GM12878 (cell line): ENCODE measurements at regions not wholly inside any gene's neighbourhood (a gene's known extent, or its start where the extent isn't known, plus 50 kb on each side); places are given as distances from the start of the nearest gene placed in this dataset.

ENCODE experiments used
- ATAC-seq: fragments of 200-7000 bp; cut with Tn5 transposase; 3 replicates; pipeline ENCODE4 v1.9.1; 2020; ENCODE audit warnings: mild to moderate bottlenecking, moderate library complexity
- BruUV-seq: library from RNA; stranded (reverse); fragments of 400-500 nt; replicated peaks from 2 replicates; lab custom pipeline; 2021; lab: Mats Ljungman, UMichigan
- CTCF ChIA-PET: fragments of 300-600 bp; sonication (Branson Sonifier 250); formaldehyde crosslinking; extraction: SDS; loops from one replicate; lab custom pipeline; 2021; ENCODE audit warnings: inconsistent platforms; lab: Yijun Ruan, JAX
- POLR2A ChIA-PET: fragments of 350-600 bp; formaldehyde crosslinking; extraction: SDS; loops from one replicate; lab custom pipeline; 2021; ENCODE audit warnings: inconsistent platforms; lab: Charles Lee
- RAD21 ChIA-PET: fragments of 300-600 bp; sonication (Branson Sonifier 250); formaldehyde crosslinking; loops from one replicate; lab custom pipeline; 2023; ENCODE audit warnings: antibody characterized with exemption; ENCODE audit not compliant: unreplicated experiment; lab: Charles Lee
- SMC1A ChIA-PET: fragments of 300-600 bp; sonication (Branson Sonifier 250); formaldehyde crosslinking; loops from one replicate; lab custom pipeline; 2023; ENCODE audit not compliant: unreplicated experiment, uncharacterized antibody; lab: Charles Lee
- DNase-seq: peaks from one replicate; pipeline ENCODE4 v3.0.0-alpha.2; 2011; ENCODE audit warnings: low read depth, low spot score
- FAIRE-seq: peaks from 3 replicates; lab custom pipeline; 2011; peaks lifted over from hg19 to GRCh38; lab: Jason Lieb, UNC
- H2AFZ ChIP-seq: 2 replicates; pipeline ENCODE4 v1.6.0; 2011; ENCODE audit warnings: low read depth, low read length, control low read depth; ENCODE audit not compliant: control insufficient read depth
- H3K27ac ChIP-seq: 2 replicates; pipeline ENCODE4 v1.5.1; 2011; ENCODE audit warnings: control low read depth; ENCODE audit not compliant: control insufficient read depth, insufficient read depth
- H3K27me3 ChIP-seq, 2 experiments: replicated peaks in 1 of 2; 2 replicates each; pipeline versions ENCODE4 v1.6.0 to v1.6.1; 2011; ENCODE audit warnings: low read length in 1 of 2; ENCODE audit not compliant: control insufficient read depth in 2 of 2, insufficient read depth in 2 of 2
- H3K36me3 ChIP-seq, 2 experiments: 2 replicates each; pipeline ENCODE4 v1.5.1; 2011; ENCODE audit warnings: low read length in 1 of 2; ENCODE audit not compliant: control insufficient read depth in 2 of 2, insufficient read depth in 2 of 2
- H3K4me1 ChIP-seq: 2 replicates; pipeline ENCODE4 v1.6.1; 2011; ENCODE audit warnings: mild to moderate bottlenecking, low read length, moderate library complexity, mixed read lengths; ENCODE audit not compliant: control insufficient read depth, insufficient read depth
- H3K4me2 ChIP-seq: 2 replicates; pipeline ENCODE4 v1.6.0; 2011; ENCODE audit warnings: control low read depth; ENCODE audit not compliant: control insufficient read depth, insufficient read depth
- H3K4me3 ChIP-seq: fragments of 200-600 bp; sonication (generic); 2 replicates; pipeline ENCODE4 v1.5.1; 2016
- H3K79me2 ChIP-seq: 2 replicates; pipeline ENCODE4 v1.6.0; 2011; ENCODE audit warnings: low read length; ENCODE audit not compliant: control insufficient read depth, insufficient read depth
- H3K9ac ChIP-seq: 2 replicates; pipeline ENCODE4 v1.8.0; 2011; ENCODE audit warnings: low read length, control low read depth, mixed read lengths; ENCODE audit not compliant: control insufficient read depth, insufficient read depth
- H3K9me3 ChIP-seq: replicated peaks from 3 replicates; pipeline ENCODE4 v1.5.1; 2011; ENCODE audit warnings: mild to moderate bottlenecking, low read length; ENCODE audit not compliant: control insufficient read depth, insufficient read depth
- H4K20me1 ChIP-seq: 2 replicates; pipeline ENCODE4 v1.6.0; 2011; ENCODE audit not compliant: control insufficient read depth, insufficient read depth
- ATF3 ChIP-seq: IDR thresholded peaks from 2 replicates; pipeline ENCODE4 v1.6.1; 2011; ENCODE audit warnings: low read depth, mild to moderate bottlenecking, low read length, moderate library complexity, borderline replicate concordance; ENCODE audit errors: extremely low read depth
- CBX3 ChIP-seq: fragments of 200-600 bp; sonication (generic); IDR thresholded peaks from 2 replicates; pipeline ENCODE4 v1.6.1; 2016; ENCODE audit warnings: low read depth, borderline replicate concordance
- CHD4 ChIP-seq: fragments of 200-600 bp; sonication (generic); IDR thresholded peaks from 2 replicates; pipeline ENCODE4 v1.6.1; 2016; ENCODE audit warnings: mild to moderate bottlenecking
- CREB1 ChIP-seq: IDR thresholded peaks from 2 replicates; pipeline ENCODE4 v1.6.1; 2012; ENCODE audit warnings: low read depth, mild to moderate bottlenecking, inconsistent platforms
- EED ChIP-seq: sonication (generic); IDR thresholded peaks from 2 replicates; pipeline ENCODE4 v1.6.1; 2016; ENCODE audit warnings: antibody characterized with exemption, low read depth
- EGR1 ChIP-seq, 2 experiments: IDR thresholded peaks; 1 replicate in 1 of 2; 2 replicates in 1 of 2; pipeline ENCODE4 v1.6.1; 2011 to 2012; ENCODE audit warnings: low read depth in 2 of 2, low read length in 2 of 2, borderline replicate concordance in 1 of 2, mild to moderate bottlenecking in 1 of 2, moderate library complexity in 1 of 2
- ETV6 ChIP-seq, 2 experiments: fragments of 450-650 bp in 1 of 2; IDR thresholded peaks in 1 of 2; conservative IDR thresholded peaks in 1 of 2; 2 replicates each; pipeline ENCODE4 v1.6.1; 2014; ENCODE audit warnings: antibody characterized with exemption in 1 of 2, borderline replicate concordance in 1 of 2, low read depth in 1 of 2, mild to moderate bottlenecking in 1 of 2, moderate library complexity in 1 of 2
- GABPA ChIP-seq: IDR thresholded peaks from 2 replicates; pipeline ENCODE4 v1.6.1; 2014; ENCODE audit warnings: antibody characterized with exemption, low read depth, mild to moderate bottlenecking, inconsistent platforms
- HSF1 ChIP-seq: fragments of 150-350 bp; IDR thresholded peaks from 2 replicates; pipeline ENCODE4 v1.6.1; 2014; ENCODE audit warnings: mild to moderate bottlenecking, low read depth, low read length
- JUNB ChIP-seq: IDR thresholded peaks from 2 replicates; pipeline ENCODE4 v1.6.1; 2016; ENCODE audit warnings: antibody characterized with exemption, mild to moderate bottlenecking
- KAT2A ChIP-seq: conservative IDR thresholded peaks from 2 replicates; pipeline ENCODE4 v1.6.1; 2011; ENCODE audit warnings: low read depth, low read length; ENCODE audit not compliant: control insufficient read depth
- MTA3 ChIP-seq: IDR thresholded peaks from 2 replicates; pipeline ENCODE4 v1.6.1; 2012; ENCODE audit warnings: low read length, inconsistent platforms, borderline replicate concordance
- MYC ChIP-seq: IDR thresholded peaks from 2 replicates; pipeline ENCODE4 v1.6.1; 2011; ENCODE audit warnings: mild to moderate bottlenecking, low read length, moderate library complexity, inconsistent platforms; ENCODE audit not compliant: insufficient read depth, insufficient replicate concordance, insufficient read length, severe bottlenecking
- NFYA ChIP-seq: IDR thresholded peaks from 2 replicates; pipeline ENCODE4 v1.6.1; 2011; ENCODE audit warnings: low read depth, mild to moderate bottlenecking, low read length, improper control_type of control experiment, borderline replicate concordance
- PML ChIP-seq: IDR thresholded peaks from 2 replicates; pipeline ENCODE4 v1.6.1; 2012; ENCODE audit warnings: low read length, inconsistent platforms
- POU2F2 ChIP-seq: IDR thresholded peaks from 3 replicates; pipeline ENCODE4 v1.6.1; 2011; ENCODE audit warnings: low read depth, mild to moderate bottlenecking, low read length, borderline replicate concordance
- SMAD1 ChIP-seq: fragments of 450-650 bp; IDR thresholded peaks from 2 replicates; pipeline ENCODE4 v1.6.1; 2018; ENCODE audit warnings: mild to moderate bottlenecking, low read depth; ENCODE audit not compliant: partially characterized antibody
- STAT3 ChIP-seq: IDR thresholded peaks from 2 replicates; pipeline ENCODE4 v1.6.1; 2011; ENCODE audit warnings: low read depth, low read length, improper control_type of control experiment
- SUZ12 ChIP-seq: fragments of 200-600 bp; sonication (generic); IDR thresholded peaks from one replicate; pipeline ENCODE4 v1.6.1; 2018; ENCODE audit warnings: antibody characterized with exemption, mild to moderate bottlenecking; ENCODE audit not compliant: unreplicated experiment
- YBX1 ChIP-seq: fragments of 450-650 bp; IDR thresholded peaks from 2 replicates; pipeline ENCODE4 v1.6.1; 2016; ENCODE audit warnings: antibody characterized with exemption
- WGBS: methylation state at CpG from one replicate; pipeline ENCODE4 v1.1.6; 2016; ENCODE audit warnings: low lambda C conversion rate; ENCODE audit not compliant: insufficient replicate concordance, insufficient coverage; ENCODE audit errors: missing lambda C conversion rate; 5-methylcytosine and 5-hydroxymethylcytosine counted together
- in situ Hi-C: fragments of 300-500 bp; cut with MboI; formaldehyde crosslinking; loops from 9 replicates; pipeline ENCODE4 v1.14.3; 2018; ENCODE audit warnings: mixed read lengths
- intact Hi-C: fragments of 100-400 bp; cut with micrococcal nuclease; formaldehyde crosslinking; loops from one replicate; pipeline ENCODE4 v1.14.2; 2022; ENCODE audit not compliant: unreplicated experiment

- Histone ChIP-seq H3K27ac (no peak overlapping the region), H2AFZ (no peak overlapping the region), H3K4me2 (no peak overlapping the region), H3K9me3 (peaks cover 1% of the 10 kb centered on the region; the same call in 2 of the 3 replicates)
- intact Hi-C loops = no loop called here
- ChIA-PET SMC1A (no interaction called here), RAD21 (no interaction called here)
- no peak for DNase-seq
- TF ChIP-seq STAT3 (no peak), CHD4 (no peak), ATF3 (no peak), HSF1 (no peak), EED (no peak), POU2F2 (no peak), MTA3 (no peak), SMAD1 (no peak), GABPA (no peak), KAT2A (no peak), NFYA (no peak), ETV6 (conservative IDR thresholded peaks at IDR 0.05 in 1 of 2, IDR thresholded peaks at IDR 0.05 in 1 of 2; ENCODE audit: borderline replicate concordance in 1 of 2, low read depth in 1 of 2) (no peak), SUZ12 (no peak), PML (no peak), CBX3 (no peak), JUNB (no peak), EGR1 (IDR thresholded peaks at IDR 0.05; ENCODE audit: borderline replicate concordance in 1 of 2, low read depth in 2 of 2, low read length in 2 of 2) (no peak), MYC (no peak), YBX1 (no peak), CREB1 (no peak)
- TF ChIP-seq, all 136 proteins: peak for 0
- ATAC-seq = no peak
- ChIA-PET POLR2A (no interaction called here), CTCF (no interaction called here)
- no peak overlapping the region for H3K4me3 ChIP-seq
- no peaks in the 10 kb centered on the region for H3K36me3 ChIP-seq
- no TSS peak for BruUV-seq
- H3K27me3 ChIP-seq = no peaks in the 10 kb centered on the region
- no peaks in the 10 kb centered on the region for H3K4me1 ChIP-seq
- H4K20me1 ChIP-seq = no peaks in the 10 kb centered on the region
- in situ Hi-C loops = no loop called here
- WGBS = 0% methylated on average over 1 of the region's 1 CpG
- H3K9ac ChIP-seq = no peak overlapping the region
- FAIRE-seq = no peak
- no peaks in the 10 kb centered on the region for H3K79me2 ChIP-seq
These were observed 285.8 kb upstream of the GADL1 start for GRCh38 chr3:31180274-31180673.
